RWPE2 (cell line): ENCODE measurements at regions not wholly inside any gene's neighbourhood (a gene's known extent, or its start where the extent isn't known, plus 50 kb on each side); places are given as distances from the start of the nearest gene placed in this dataset.

Source experiments
- ATAC-seq: fragments of 200-7000 bp; cut with Tn5 transposase; 3 replicates; pipeline ENCODE4 v1.9.1; 2021; ENCODE audit warnings: low read depth
- DNase-seq: peaks from one replicate; pipeline ENCODE4 v3.0.0-alpha.2; 2020; ENCODE audit warnings: low spot score
- H3K27ac ChIP-seq: fragments of 450-650 bp; 2 replicates; pipeline ENCODE4 v1.5.1; 2017; ENCODE audit warnings: mild to moderate bottlenecking; ENCODE audit not compliant: poor library complexity, severe bottlenecking
- H3K27me3 ChIP-seq: fragments of 250-450 bp; sonication (Bioruptor Pico); 2 replicates; pipeline ENCODE4 v1.5.1; 2021; ENCODE audit warnings: mild to moderate bottlenecking, moderate library complexity; ENCODE audit not compliant: insufficient read depth, poor library complexity, severe bottlenecking
- H3K36me3 ChIP-seq: fragments of 250-450 bp; sonication (Bioruptor Pico); 2 replicates; pipeline ENCODE4 v1.5.1; 2020; ENCODE audit warnings: low read depth, mild to moderate bottlenecking, moderate library complexity
- H3K4me1 ChIP-seq: fragments of 250-450 bp; sonication (Bioruptor Pico); 2 replicates; pipeline ENCODE4 v1.5.1; 2021; ENCODE audit warnings: mild to moderate bottlenecking, moderate library complexity; ENCODE audit not compliant: insufficient read depth, poor library complexity, severe bottlenecking
- H3K4me3 ChIP-seq: fragments of 250-450 bp; sonication (Bioruptor Pico); 2 replicates; pipeline ENCODE4 v1.5.1; 2021; ENCODE audit warnings: mild to moderate bottlenecking, moderate library complexity; ENCODE audit not compliant: severe bottlenecking
- H3K9me3 ChIP-seq: fragments of 250-450 bp; sonication (Bioruptor Pico); 2 replicates; pipeline ENCODE4 v1.5.1; 2021; ENCODE audit warnings: mild to moderate bottlenecking, moderate library complexity; ENCODE audit not compliant: severe bottlenecking
- TF ChIP-seq, protein P1 (sequence below): fragments of 450-650 bp; IDR thresholded peaks from one replicate; pipeline ENCODE4 v1.5.1; 2017; ENCODE audit warnings: mild to moderate bottlenecking, moderate library complexity; ENCODE audit not compliant: poor library complexity, severe bottlenecking

DNA sequence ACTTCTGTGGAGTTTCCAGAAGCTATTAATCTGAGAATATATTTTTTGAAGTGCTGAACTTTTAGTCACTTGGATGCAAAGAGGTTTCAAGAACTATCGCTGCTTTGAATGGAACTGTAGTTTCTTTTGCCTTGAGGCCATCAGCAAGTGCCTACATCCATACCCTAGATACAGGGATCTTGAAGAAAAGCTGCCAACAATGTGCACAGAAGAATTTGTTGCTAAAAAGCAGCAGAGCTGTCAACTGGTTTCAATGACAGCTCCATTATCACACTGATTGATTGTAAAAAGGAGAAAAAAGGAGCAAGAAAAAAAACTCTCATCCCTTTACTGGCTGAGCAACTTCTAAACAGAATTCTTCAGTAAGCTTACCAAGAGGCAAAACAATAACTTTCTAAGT, 251.0 kb upstream of the NRSN1 start:
- Histone ChIP-seq H3K27ac (no peak overlapping the region), H3K4me1 (no peaks in the 10 kb centered on the region), H3K36me3 (no peaks in the 10 kb centered on the region), H3K9me3 (no peaks in the 10 kb centered on the region), H3K27me3 (no peaks in the 10 kb centered on the region), H3K4me3 (no peak overlapping the region)
- TF ChIP-seq, protein P1, sequence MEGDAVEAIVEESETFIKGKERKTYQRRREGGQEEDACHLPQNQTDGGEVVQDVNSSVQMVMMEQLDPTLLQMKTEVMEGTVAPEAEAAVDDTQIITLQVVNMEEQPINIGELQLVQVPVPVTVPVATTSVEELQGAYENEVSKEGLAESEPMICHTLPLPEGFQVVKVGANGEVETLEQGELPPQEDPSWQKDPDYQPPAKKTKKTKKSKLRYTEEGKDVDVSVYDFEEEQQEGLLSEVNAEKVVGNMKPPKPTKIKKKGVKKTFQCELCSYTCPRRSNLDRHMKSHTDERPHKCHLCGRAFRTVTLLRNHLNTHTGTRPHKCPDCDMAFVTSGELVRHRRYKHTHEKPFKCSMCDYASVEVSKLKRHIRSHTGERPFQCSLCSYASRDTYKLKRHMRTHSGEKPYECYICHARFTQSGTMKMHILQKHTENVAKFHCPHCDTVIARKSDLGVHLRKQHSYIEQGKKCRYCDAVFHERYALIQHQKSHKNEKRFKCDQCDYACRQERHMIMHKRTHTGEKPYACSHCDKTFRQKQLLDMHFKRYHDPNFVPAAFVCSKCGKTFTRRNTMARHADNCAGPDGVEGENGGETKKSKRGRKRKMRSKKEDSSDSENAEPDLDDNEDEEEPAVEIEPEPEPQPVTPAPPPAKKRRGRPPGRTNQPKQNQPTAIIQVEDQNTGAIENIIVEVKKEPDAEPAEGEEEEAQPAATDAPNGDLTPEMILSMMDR: no peak
- DNase-seq (no peak), ATAC-seq (no peak)

DNA sequence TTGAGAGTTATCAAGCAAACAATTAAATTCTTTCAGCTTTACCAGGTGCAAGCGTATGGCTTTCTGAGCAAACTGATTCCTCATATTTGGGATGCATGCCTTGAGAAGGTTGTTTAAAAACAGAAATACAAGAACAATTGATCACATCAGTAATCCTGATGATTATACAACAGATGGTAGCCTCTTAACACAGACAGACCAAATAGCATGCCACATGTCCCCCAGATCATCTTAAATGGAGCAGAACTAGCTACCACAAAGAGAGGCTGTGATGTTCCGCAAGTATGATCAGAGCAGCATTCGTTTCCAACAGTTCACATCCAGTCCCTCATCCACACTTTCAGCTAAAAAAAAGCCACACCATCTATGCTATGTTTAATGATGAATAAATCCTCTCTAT, 246.2 kb upstream of the NRSN1 start:
- ATAC-seq (no peak), DNase-seq (no peak)
- no peaks in the 10 kb centered on the region for H3K4me1 ChIP-seq
- no peak overlapping the region for H3K4me3 ChIP-seq
- no peaks in the 10 kb centered on the region for H3K36me3 ChIP-seq
- TF ChIP-seq, protein P1: no peak
- H3K9me3 ChIP-seq: no peaks in the 10 kb centered on the region
- no peak overlapping the region for H3K27ac ChIP-seq
- H3K27me3 ChIP-seq: no peaks in the 10 kb centered on the region

DNA sequence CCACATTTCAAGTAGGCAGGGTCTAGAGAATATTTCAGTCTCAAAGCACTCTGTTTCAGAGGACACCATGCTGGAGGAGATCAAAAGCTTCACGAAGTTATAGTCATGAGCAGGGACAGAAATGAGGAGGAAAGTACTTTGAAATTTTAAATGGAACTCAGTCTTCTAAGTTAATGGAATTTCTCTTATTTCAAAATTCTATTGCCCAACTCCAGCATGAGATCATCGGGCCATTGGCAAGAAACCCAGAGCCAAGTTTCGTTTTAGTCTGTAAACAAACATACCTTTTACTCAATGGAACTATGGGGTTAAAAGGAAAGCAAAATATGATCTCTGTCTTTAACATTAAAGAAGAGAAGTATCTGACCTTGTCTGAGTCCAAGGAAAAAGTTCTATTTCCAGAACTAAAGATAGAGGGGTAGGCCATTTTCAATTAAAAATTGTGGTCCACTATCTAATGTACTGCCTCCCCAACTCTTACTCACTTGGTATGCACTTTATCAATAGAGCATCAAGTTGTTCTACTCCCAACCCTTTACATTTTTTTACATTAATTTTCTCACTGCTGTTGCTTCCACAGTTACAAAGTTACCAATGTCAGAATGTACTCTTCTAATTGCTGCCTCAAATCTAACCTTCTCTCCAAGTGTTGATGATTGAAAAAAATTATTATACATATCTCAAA, 235.3 kb upstream of the NRSN1 start:
- H3K27me3 ChIP-seq: no peaks in the 10 kb centered on the region
- H3K36me3 ChIP-seq: no peaks in the 10 kb centered on the region
- DNase-seq: no peak
- no peak overlapping the region for H3K4me3 ChIP-seq
- TF ChIP-seq, protein P1: no peak
- no peaks in the 10 kb centered on the region for H3K4me1 ChIP-seq
- peak; percentile 33; the same call in 2 of the 3 replicates for ATAC-seq
- H3K27ac ChIP-seq: no peak overlapping the region
- H3K9me3 ChIP-seq: no peaks in the 10 kb centered on the region

DNA sequence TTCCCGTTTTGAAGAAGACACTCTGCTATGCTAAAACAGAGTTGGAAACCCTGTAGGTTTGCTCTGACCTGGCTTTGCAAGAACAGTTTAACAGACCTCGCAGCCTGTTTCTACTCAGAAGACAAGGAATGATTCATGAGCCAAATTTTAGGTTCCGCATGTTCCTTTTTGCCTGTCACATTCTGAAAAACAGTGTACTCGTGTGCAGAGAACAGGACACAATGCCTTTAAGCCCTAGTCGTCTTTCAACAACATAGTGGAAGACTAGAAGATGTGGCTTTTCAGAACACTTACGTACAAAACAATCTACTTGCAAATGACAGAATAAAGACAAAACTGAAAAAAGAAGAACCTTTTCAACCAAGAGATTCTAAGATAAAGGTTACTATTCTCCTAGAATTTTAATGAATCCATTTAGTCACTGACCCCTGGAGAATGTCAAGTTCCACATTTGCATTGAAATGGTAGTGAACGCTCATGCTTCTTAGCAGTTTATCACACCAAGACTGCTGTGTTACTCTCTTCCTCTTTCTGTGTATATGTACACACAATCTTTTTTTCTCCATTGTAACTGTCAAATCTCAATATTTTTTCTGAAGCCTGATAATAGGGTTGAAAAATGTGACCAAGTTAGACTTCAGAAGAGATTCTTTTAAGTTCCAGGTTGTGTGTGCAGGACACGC, 220.7 kb upstream of the NRSN1 start:
- Histone ChIP-seq H3K9me3 (no peaks in the 10 kb centered on the region), H3K27me3 (no peaks in the 10 kb centered on the region), H3K36me3 (no peaks in the 10 kb centered on the region), H3K4me3 (no peak overlapping the region), H3K27ac (no peak overlapping the region), H3K4me1 (no peaks in the 10 kb centered on the region)
- no peak for DNase-seq
- no peak for ATAC-seq
- TF ChIP-seq, protein P1: no peak

DNA sequence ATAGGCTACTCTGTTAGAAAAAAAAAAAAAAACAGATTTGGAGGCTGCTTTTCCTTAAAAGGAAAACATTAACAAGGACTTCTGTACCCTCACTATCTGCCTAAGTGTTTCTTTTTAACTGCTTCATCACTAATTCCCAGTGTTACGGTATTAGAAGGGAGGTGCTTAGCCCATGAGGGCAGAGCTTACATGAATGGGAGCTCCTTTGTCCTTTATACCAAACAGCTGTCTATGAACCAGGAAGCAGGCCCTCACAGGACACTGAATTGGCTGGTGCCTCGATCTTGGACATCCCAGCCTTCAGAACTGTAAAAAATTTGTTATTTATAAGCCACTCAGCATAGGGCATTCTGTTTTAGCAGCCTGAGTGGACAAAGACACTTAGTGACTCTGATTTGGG, 215.6 kb upstream of the NRSN1 start:
- TF ChIP-seq, protein P1: no peak
- DNase-seq: no peak
- Histone ChIP-seq H3K4me1 (no peaks in the 10 kb centered on the region), H3K27me3 (no peaks in the 10 kb centered on the region), H3K4me3 (no peak overlapping the region), H3K36me3 (no peaks in the 10 kb centered on the region), H3K27ac (no peak overlapping the region), H3K9me3 (no peaks in the 10 kb centered on the region)
- no peak for ATAC-seq
